Nephron (organoid): ENCODE measurements at regions not wholly inside any gene's neighbourhood (a gene's known extent, or its start where the extent isn't known, plus 50 kb on each side); places are given as distances from the start of the nearest gene placed in this dataset.

Experiments used
- H3K27ac Mint-ChIP-seq, 3 experiments: 2 replicates each; pipeline ENCODE4 v1.8.0; 2020; ENCODE audit warnings: mixed read lengths in 3 of 3, mild to moderate bottlenecking in 2 of 3, moderate library complexity in 1 of 3
- H3K27me3 Mint-ChIP-seq: 2 replicates; pipeline ENCODE4 v1.8.0; 2021; ENCODE audit warnings: low read depth, mild to moderate bottlenecking, moderate library complexity, mixed read lengths
- H3K36me3 Mint-ChIP-seq: 2 replicates; pipeline ENCODE4 v1.8.0; 2020; ENCODE audit warnings: low read depth, mixed read lengths
- H3K4me1 Mint-ChIP-seq: 2 replicates; pipeline ENCODE4 v1.8.0; 2020; ENCODE audit warnings: mixed read lengths
- H3K4me3 Mint-ChIP-seq, 3 experiments: 2 replicates each; pipeline ENCODE4 v1.8.0; 2020; ENCODE audit warnings: mild to moderate bottlenecking in 3 of 3, mixed read lengths in 3 of 3, moderate library complexity in 2 of 3
- H3K9me3 Mint-ChIP-seq: 2 replicates; pipeline ENCODE4 v1.8.0; 2020; ENCODE audit warnings: mixed read lengths
- CTCF ChIP-seq, 3 experiments: fragments of 200-600 bp; sonication (generic); IDR thresholded peaks; one replicate each; pipeline ENCODE4 v1.5.0; 2021; ENCODE audit warnings: antibody characterized with exemption in 3 of 3; ENCODE audit not compliant: unreplicated experiment in 3 of 3

- no peak for TF ChIP-seq CTCF (IDR thresholded peaks at IDR 0.05; ENCODE audit: unreplicated experiment in 3 of 3)
- H3K27ac Mint-ChIP-seq: no peak overlapping the region
- H3K36me3 Mint-ChIP-seq: no peaks in the 10 kb centered on the region
- no peaks in the 10 kb centered on the region for H3K4me1 Mint-ChIP-seq
- no peaks in the 10 kb centered on the region for H3K27me3 Mint-ChIP-seq
- H3K4me3 Mint-ChIP-seq: no peak overlapping the region
- peaks cover 9% of the 10 kb centered on the region for H3K9me3 Mint-ChIP-seq
Observed at GRCh38 chr18:9016633-9017166, 85.8 kb upstream of the NDUFV2 start.

- H3K4me3 Mint-ChIP-seq: no peak overlapping the region
- H3K9me3 Mint-ChIP-seq: peaks cover 9% of the 10 kb centered on the region
- peaks cover under 1% of the 10 kb centered on the region for H3K4me1 Mint-ChIP-seq
- no peak overlapping the region for H3K27ac Mint-ChIP-seq
- TF ChIP-seq CTCF (IDR thresholded peaks at IDR 0.05; ENCODE audit: unreplicated experiment in 3 of 3): no peak
- H3K36me3 Mint-ChIP-seq: no peaks in the 10 kb centered on the region
- no peaks in the 10 kb centered on the region for H3K27me3 Mint-ChIP-seq
Observed at GRCh38 chr18:9017167-9017904, 85.2 kb upstream of the NDUFV2 start.

- Mint-ChIP-seq H3K27ac (no peak overlapping the region), H3K27me3 (no peaks in the 10 kb centered on the region), H3K9me3 (peaks cover 8% of the 10 kb centered on the region), H3K36me3 (no peaks in the 10 kb centered on the region), H3K4me3 (no peak overlapping the region), H3K4me1 (peaks cover 5% of the 10 kb centered on the region)
- TF ChIP-seq CTCF (IDR thresholded peaks at IDR 0.05; ENCODE audit: unreplicated experiment in 3 of 3): no peak
Observed at GRCh38 chr18:9017905-9018227, 84.6 kb upstream of the NDUFV2 start.

GRCh38 chr18:9019135-9019534 lies 83.4 kb upstream of the NDUFV2 start:
- H3K27ac Mint-ChIP-seq: no peak overlapping the region
- H3K9me3 Mint-ChIP-seq: peaks cover 8% of the 10 kb centered on the region
- peaks cover 5% of the 10 kb centered on the region for H3K4me1 Mint-ChIP-seq
- no peaks in the 10 kb centered on the region for H3K27me3 Mint-ChIP-seq
- no peaks in the 10 kb centered on the region for H3K36me3 Mint-ChIP-seq
- TF ChIP-seq CTCF (IDR thresholded peaks at IDR 0.05; ENCODE audit: unreplicated experiment in 3 of 3): no peak
- H3K4me3 Mint-ChIP-seq: no peak overlapping the region

- no peak overlapping the region for H3K27ac Mint-ChIP-seq
- peaks cover 8% of the 10 kb centered on the region for H3K9me3 Mint-ChIP-seq
- no peaks in the 10 kb centered on the region for H3K27me3 Mint-ChIP-seq
- H3K36me3 Mint-ChIP-seq: no peaks in the 10 kb centered on the region
- H3K4me3 Mint-ChIP-seq: no peak overlapping the region
- peaks cover 5% of the 10 kb centered on the region for H3K4me1 Mint-ChIP-seq
- no peak for TF ChIP-seq CTCF (IDR thresholded peaks at IDR 0.05; ENCODE audit: unreplicated experiment in 3 of 3)
Observed at GRCh38 chr18:9020221-9020620, 82.3 kb upstream of the NDUFV2 start.

GRCh38 chr18:9021458-9021857 lies 81.0 kb upstream of the NDUFV2 start:
- no peak overlapping the region for H3K27ac Mint-ChIP-seq
- H3K27me3 Mint-ChIP-seq: no peaks in the 10 kb centered on the region
- H3K36me3 Mint-ChIP-seq: no peaks in the 10 kb centered on the region
- peaks cover 5% of the 10 kb centered on the region for H3K4me1 Mint-ChIP-seq
- no peak overlapping the region for H3K4me3 Mint-ChIP-seq
- no peak for TF ChIP-seq CTCF (IDR thresholded peaks at IDR 0.05; ENCODE audit: unreplicated experiment in 3 of 3)
- peaks cover 8% of the 10 kb centered on the region for H3K9me3 Mint-ChIP-seq
